ENCODE measurements at regions not wholly inside any gene's neighbourhood (a gene's known extent, or its start where the extent isn't known, plus 50 kb on each side); places are given as distances from the start of the nearest gene placed in this dataset.

DNA sequence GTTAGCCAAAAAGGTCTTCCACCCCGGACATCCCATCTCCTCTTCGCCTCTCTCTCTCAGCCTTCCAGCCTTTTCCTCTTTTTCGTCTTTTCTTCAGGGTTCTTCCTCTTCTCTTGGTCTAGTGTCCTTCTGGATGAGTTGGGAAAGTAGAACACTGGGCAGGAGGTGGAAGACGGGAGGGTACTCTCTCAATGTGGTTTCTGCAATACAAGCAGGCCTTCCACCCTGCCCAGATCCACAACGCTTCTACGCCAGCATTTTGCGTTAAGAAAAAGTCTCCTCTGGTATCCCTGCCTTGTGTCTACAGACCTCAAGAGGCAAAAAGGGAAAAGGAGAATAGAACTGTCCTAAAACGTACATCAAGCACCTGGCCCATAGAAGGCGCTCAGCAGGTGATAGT is 587.8 kb downstream of the BNC2 start:
- TF ChIP-seq, protein P1, sequence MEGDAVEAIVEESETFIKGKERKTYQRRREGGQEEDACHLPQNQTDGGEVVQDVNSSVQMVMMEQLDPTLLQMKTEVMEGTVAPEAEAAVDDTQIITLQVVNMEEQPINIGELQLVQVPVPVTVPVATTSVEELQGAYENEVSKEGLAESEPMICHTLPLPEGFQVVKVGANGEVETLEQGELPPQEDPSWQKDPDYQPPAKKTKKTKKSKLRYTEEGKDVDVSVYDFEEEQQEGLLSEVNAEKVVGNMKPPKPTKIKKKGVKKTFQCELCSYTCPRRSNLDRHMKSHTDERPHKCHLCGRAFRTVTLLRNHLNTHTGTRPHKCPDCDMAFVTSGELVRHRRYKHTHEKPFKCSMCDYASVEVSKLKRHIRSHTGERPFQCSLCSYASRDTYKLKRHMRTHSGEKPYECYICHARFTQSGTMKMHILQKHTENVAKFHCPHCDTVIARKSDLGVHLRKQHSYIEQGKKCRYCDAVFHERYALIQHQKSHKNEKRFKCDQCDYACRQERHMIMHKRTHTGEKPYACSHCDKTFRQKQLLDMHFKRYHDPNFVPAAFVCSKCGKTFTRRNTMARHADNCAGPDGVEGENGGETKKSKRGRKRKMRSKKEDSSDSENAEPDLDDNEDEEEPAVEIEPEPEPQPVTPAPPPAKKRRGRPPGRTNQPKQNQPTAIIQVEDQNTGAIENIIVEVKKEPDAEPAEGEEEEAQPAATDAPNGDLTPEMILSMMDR (optimal IDR thresholded peaks at IDR 0.05 in 1 of 3, IDR thresholded peaks at IDR 0.05 in 1 of 3, conservative IDR thresholded peaks at IDR 0.05 in 1 of 3; ENCODE audit: extremely low read depth in 1 of 3, insufficient read depth in 2 of 3, low read length in 3 of 3), result no peak
- no peak for TF ChIP-seq EZH2 (IDR thresholded peaks at IDR 0.05; ENCODE audit: low read length)
